Central memory CD8-positive, alpha-beta T cell (primary cell): ENCODE measurements at regions not wholly inside any gene's neighbourhood (a gene's known extent, or its start where the extent isn't known, plus 50 kb on each side); places are given as distances from the start of the nearest gene placed in this dataset.

ENCODE experiments used
- ATAC-seq: fragments of 150-1000 bp; cut with Tn5 transposase; replicated peaks from 2 replicates; pipeline ENCODE4 v1.10.0; 2022; ENCODE audit warnings: mild to moderate bottlenecking, moderate FRiP score, moderate number of reproducible peaks; ENCODE audit not compliant: poor library complexity, severe bottlenecking; ENCODE audit errors: extremely low read depth
- DNase-seq, 2 donors: peaks; one replicate each; pipeline ENCODE4 v3.0.0; 2021; ENCODE audit warnings: low spot score in 2 of 2
- H3K27ac Mint-ChIP-seq: one replicate; pipeline ENCODE4 v1.8.0; 2022; ENCODE audit warnings: low read depth, mild to moderate bottlenecking, moderate library complexity, mixed read lengths
- H3K27me3 Mint-ChIP-seq: one replicate; pipeline ENCODE4 v1.8.0; 2022; ENCODE audit warnings: mixed read lengths
- H3K36me3 Mint-ChIP-seq: one replicate; pipeline ENCODE4 v1.8.0; 2022; ENCODE audit warnings: mild to moderate bottlenecking, moderate library complexity, mixed read lengths; ENCODE audit not compliant: insufficient read depth
- H3K4me1 Mint-ChIP-seq: one replicate; pipeline ENCODE4 v1.8.0; 2022; ENCODE audit warnings: mixed read lengths
- H3K4me3 Mint-ChIP-seq: one replicate; pipeline ENCODE4 v1.8.0; 2022; ENCODE audit warnings: mild to moderate bottlenecking, moderate library complexity, mixed read lengths
- H3K9me3 Mint-ChIP-seq: one replicate; pipeline ENCODE4 v1.8.0; 2022; ENCODE audit warnings: mixed read lengths

GRCh38 chr18:78913395-78913794, 66.2 kb upstream of the SALL3 start:
- DNase-seq (no peak), ATAC-seq (no peak)
- peaks cover 14% of the 10 kb centered on the region for H3K9me3 Mint-ChIP-seq
- no peak overlapping the region for H3K27ac Mint-ChIP-seq
- H3K4me1 Mint-ChIP-seq = no peaks in the 10 kb centered on the region
- H3K4me3 Mint-ChIP-seq = no peak overlapping the region
- H3K27me3 Mint-ChIP-seq = peaks cover 9% of the 10 kb centered on the region
- H3K36me3 Mint-ChIP-seq = peaks cover 1% of the 10 kb centered on the region

- Mint-ChIP-seq H3K36me3 (peaks cover 1% of the 10 kb centered on the region), H3K27me3 (peaks cover 9% of the 10 kb centered on the region), H3K4me1 (no peaks in the 10 kb centered on the region), H3K27ac (no peak overlapping the region), H3K9me3 (peaks cover 14% of the 10 kb centered on the region), H3K4me3 (no peak overlapping the region)
- no peak for ATAC-seq
- DNase-seq = no peak
These were observed 65.8 kb upstream of the SALL3 start for GRCh38 chr18:78913830-78914231.

GRCh38 chr18:78914249-78914935, 65.2 kb upstream of the SALL3 start:
- H3K36me3 Mint-ChIP-seq = peaks cover 1% of the 10 kb centered on the region
- peaks cover 9% of the 10 kb centered on the region for H3K27me3 Mint-ChIP-seq

GRCh38 chr18:78915446-78916008, 64.1 kb upstream of the SALL3 start:
- peaks cover 9% of the 10 kb centered on the region for H3K27me3 Mint-ChIP-seq
- no peak for DNase-seq

More at GRCh38 chr18:78914249-78914935, 65.2 kb upstream of the SALL3 start:
- ATAC-seq = no peak
- DNase-seq = no peak
- Mint-ChIP-seq H3K4me3 (no peak overlapping the region), H3K9me3 (peaks cover 14% of the 10 kb centered on the region), H3K4me1 (no peaks in the 10 kb centered on the region), H3K27ac (no peak overlapping the region)

GRCh38 chr18:78918707-78919106, 60.9 kb upstream of the SALL3 start:
- DNase-seq (no peak), ATAC-seq (no peak)
- Mint-ChIP-seq H3K4me1 (no peaks in the 10 kb centered on the region), H3K4me3 (no peak overlapping the region), H3K27me3 (peaks cover 9% of the 10 kb centered on the region), H3K9me3 (peaks cover 14% of the 10 kb centered on the region), H3K27ac (no peak overlapping the region), H3K36me3 (peaks cover 1% of the 10 kb centered on the region)

More at GRCh38 chr18:78915446-78916008, 64.1 kb upstream of the SALL3 start:
- Mint-ChIP-seq H3K4me1 (no peaks in the 10 kb centered on the region), H3K36me3 (peaks cover 1% of the 10 kb centered on the region), H3K27ac (no peak overlapping the region), H3K4me3 (no peak overlapping the region), H3K9me3 (peaks cover 14% of the 10 kb centered on the region)
- no peak for ATAC-seq

GRCh38 chr18:78919956-78920355, 59.7 kb upstream of the SALL3 start:
- Mint-ChIP-seq H3K27me3 (peaks cover 9% of the 10 kb centered on the region), H3K4me1 (no peaks in the 10 kb centered on the region), H3K9me3 (peaks cover 14% of the 10 kb centered on the region), H3K27ac (no peak overlapping the region), H3K4me3 (no peak overlapping the region), H3K36me3 (peaks cover 1% of the 10 kb centered on the region)
- DNase-seq (no peak), ATAC-seq (no peak)

- no peak for ATAC-seq
These were observed 59.0 kb upstream of the SALL3 start for GRCh38 chr18:78920456-78921138.

GRCh38 chr18:78922856-78923255, 56.8 kb upstream of the SALL3 start:
- no peak overlapping the region for H3K4me3 Mint-ChIP-seq
- no peaks in the 10 kb centered on the region for H3K36me3 Mint-ChIP-seq
- H3K4me1 Mint-ChIP-seq = no peaks in the 10 kb centered on the region
- H3K9me3 Mint-ChIP-seq = no peaks in the 10 kb centered on the region
- DNase-seq (no peak), ATAC-seq (no peak)
- H3K27ac Mint-ChIP-seq = no peak overlapping the region
- no peaks in the 10 kb centered on the region for H3K27me3 Mint-ChIP-seq

More at GRCh38 chr18:78920456-78921138, 59.0 kb upstream of the SALL3 start:
- H3K4me3 Mint-ChIP-seq = no peak overlapping the region
- DNase-seq = no peak
- H3K4me1 Mint-ChIP-seq = no peaks in the 10 kb centered on the region
- H3K27me3 Mint-ChIP-seq = peaks cover 6% of the 10 kb centered on the region
- H3K36me3 Mint-ChIP-seq = peaks cover 1% of the 10 kb centered on the region
- peaks cover 13% of the 10 kb centered on the region for H3K9me3 Mint-ChIP-seq
- H3K27ac Mint-ChIP-seq = no peak overlapping the region

GRCh38 chr18:78924301-78924700, 55.3 kb upstream of the SALL3 start:
- Mint-ChIP-seq H3K27me3 (no peaks in the 10 kb centered on the region), H3K36me3 (no peaks in the 10 kb centered on the region), H3K27ac (no peak overlapping the region), H3K4me1 (no peaks in the 10 kb centered on the region), H3K9me3 (no peaks in the 10 kb centered on the region), H3K4me3 (no peak overlapping the region)
- ATAC-seq (no peak), DNase-seq (no peak)

- Mint-ChIP-seq H3K27ac (no peak overlapping the region), H3K4me1 (no peaks in the 10 kb centered on the region)
These were observed 54.7 kb upstream of the SALL3 start for GRCh38 chr18:78924786-78925540.

GRCh38 chr18:78925557-78926242, 53.9 kb upstream of the SALL3 start:
- ATAC-seq (no peak), DNase-seq (no peak)
- no peak overlapping the region for H3K4me3 Mint-ChIP-seq
- no peaks in the 10 kb centered on the region for H3K4me1 Mint-ChIP-seq
- no peaks in the 10 kb centered on the region for H3K9me3 Mint-ChIP-seq
- H3K27ac Mint-ChIP-seq = no peak overlapping the region
- H3K36me3 Mint-ChIP-seq = no peaks in the 10 kb centered on the region
- H3K27me3 Mint-ChIP-seq = no peaks in the 10 kb centered on the region

More at GRCh38 chr18:78924786-78925540, 54.7 kb upstream of the SALL3 start:
- no peak overlapping the region for H3K4me3 Mint-ChIP-seq
- ATAC-seq = no peak
- DNase-seq = no peak
- no peaks in the 10 kb centered on the region for H3K36me3 Mint-ChIP-seq
- H3K27me3 Mint-ChIP-seq = no peaks in the 10 kb centered on the region
- H3K9me3 Mint-ChIP-seq = no peaks in the 10 kb centered on the region

- Mint-ChIP-seq H3K4me3 (no peak overlapping the region), H3K36me3 (no peaks in the 10 kb centered on the region), H3K9me3 (no peaks in the 10 kb centered on the region), H3K4me1 (no peaks in the 10 kb centered on the region), H3K27me3 (no peaks in the 10 kb centered on the region), H3K27ac (no peak overlapping the region)
- no peak for DNase-seq
- no peak for ATAC-seq
These were observed 53.4 kb upstream of the SALL3 start for GRCh38 chr18:78926243-78926615.
